NT2/D1 (cell line): ENCODE measurements at regions not wholly inside any gene's neighbourhood (a gene's known extent, or its start where the extent isn't known, plus 50 kb on each side); places are given as distances from the start of the nearest gene placed in this dataset.

Source experiments
- DNase-seq: peaks from one replicate; pipeline ENCODE4 v3.0.0-alpha.2; 2011; ENCODE audit warnings: low read depth, low spot score
- H3K27me3 ChIP-seq: 2 replicates; pipeline ENCODE4 v1.6.0; 2011; ENCODE audit warnings: mild to moderate bottlenecking; ENCODE audit not compliant: insufficient read length, insufficient read depth
- H3K36me3 ChIP-seq: 2 replicates; pipeline ENCODE4 v1.6.1; 2011; ENCODE audit warnings: mild to moderate bottlenecking, low read length, mixed read lengths; ENCODE audit not compliant: insufficient read depth, insufficient read length
- H3K4me1 ChIP-seq: 2 replicates; pipeline ENCODE4 v1.5.1; 2011; ENCODE audit not compliant: insufficient read depth, insufficient read length
- H3K4me3 ChIP-seq: 2 replicates; pipeline ENCODE4 v1.5.1; 2011; ENCODE audit warnings: low read depth; ENCODE audit not compliant: insufficient read length
- H3K9ac ChIP-seq: 2 replicates; pipeline ENCODE4 v1.6.0; 2011; ENCODE audit warnings: low read depth; ENCODE audit not compliant: insufficient read length
- H3K9me3 ChIP-seq: 2 replicates; pipeline ENCODE4 v1.5.1; 2011; ENCODE audit warnings: mild to moderate bottlenecking, low read length; ENCODE audit not compliant: insufficient read depth
- SUZ12 ChIP-seq: IDR thresholded peaks from 2 replicates; pipeline ENCODE4 v1.6.1; 2011; ENCODE audit not compliant: insufficient read length, insufficient read depth; ENCODE audit errors: extremely low read depth
- YY1 ChIP-seq: IDR thresholded peaks from 2 replicates; pipeline ENCODE4 v1.6.1; 2011; ENCODE audit not compliant: insufficient read length, insufficient read depth
- ZNF274 ChIP-seq: IDR thresholded peaks from 2 replicates; pipeline ENCODE4 v1.6.1; 2011; ENCODE audit warnings: mild to moderate bottlenecking, low read depth, low read length

DNA sequence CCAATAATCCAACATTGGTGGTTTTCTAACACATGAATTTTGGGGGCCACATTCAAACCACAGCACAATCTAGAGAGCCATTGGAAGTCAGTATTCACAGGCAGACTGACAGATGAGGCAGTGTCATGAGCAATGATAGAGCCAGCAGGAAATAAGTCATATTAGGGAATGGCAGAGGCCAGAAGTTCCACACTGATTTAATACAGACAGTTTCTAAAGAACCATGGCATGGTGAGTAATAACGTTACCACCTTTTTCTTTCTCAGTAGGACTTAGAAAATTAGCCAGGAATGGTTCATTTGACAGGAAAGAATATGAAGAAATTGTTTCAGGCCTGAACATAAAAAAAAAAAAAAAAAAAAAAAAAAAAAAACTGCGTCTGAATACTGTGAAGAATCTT, 210.3 kb downstream of the GPAM start:
- Histone ChIP-seq H3K36me3 (no peaks in the 10 kb centered on the region), H3K9me3 (no peaks in the 10 kb centered on the region), H3K9ac (no peak overlapping the region), H3K27me3 (no peaks in the 10 kb centered on the region), H3K4me1 (no peaks in the 10 kb centered on the region), H3K4me3 (no peak overlapping the region)
- no peak for TF ChIP-seq ZNF274
- TF ChIP-seq YY1: no peak
- TF ChIP-seq SUZ12: no peak
- no peak for DNase-seq

DNA sequence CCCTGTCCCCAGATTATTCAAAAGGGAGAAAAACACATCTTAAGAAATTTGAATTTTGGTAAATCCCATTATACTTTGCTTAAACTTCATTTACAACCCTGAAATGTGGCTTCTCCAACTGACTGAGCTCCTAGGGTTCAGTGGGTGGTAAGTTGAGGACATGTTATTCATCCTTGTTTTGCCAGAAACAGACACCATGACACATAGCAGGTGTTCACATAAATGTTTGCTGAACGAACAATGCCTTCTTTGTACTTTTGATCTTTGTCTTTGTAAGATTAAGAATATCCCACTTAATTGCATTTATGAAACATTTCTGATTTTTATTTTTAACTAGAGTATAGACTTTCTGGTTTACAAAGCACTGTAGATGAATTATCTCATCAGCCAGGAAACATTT, 209.7 kb downstream of the GPAM start:
- DNase-seq: no peak

DNA sequence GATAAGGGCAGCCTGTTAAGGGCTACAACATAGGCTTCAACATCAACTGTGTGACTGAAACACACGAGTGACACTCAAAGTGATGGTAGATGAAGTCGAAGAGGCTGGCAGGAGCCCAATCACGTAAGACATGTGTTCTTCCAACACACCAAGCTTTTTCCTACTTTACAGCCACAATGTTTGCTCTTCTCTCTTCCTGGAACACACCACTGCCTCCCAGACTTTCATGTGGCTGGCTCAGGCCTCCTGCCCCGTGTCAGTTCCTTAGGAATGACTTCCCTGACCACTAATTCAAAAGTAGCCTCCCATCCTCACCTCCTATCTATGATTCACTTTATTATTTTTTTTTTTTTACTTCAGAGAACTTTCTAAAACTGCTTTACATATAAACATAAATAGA, 209.2 kb downstream of the GPAM start:
- DNase-seq: no peak
- H3K9me3 ChIP-seq: no peaks in the 10 kb centered on the region
- H3K9ac ChIP-seq: no peak overlapping the region
- H3K36me3 ChIP-seq: no peaks in the 10 kb centered on the region
- H3K27me3 ChIP-seq: no peaks in the 10 kb centered on the region
- no peak for TF ChIP-seq ZNF274
- TF ChIP-seq YY1: no peak
- TF ChIP-seq SUZ12: no peak
- no peak overlapping the region for H3K4me3 ChIP-seq
- no peaks in the 10 kb centered on the region for H3K4me1 ChIP-seq

More for the DNA sequence above, 209.7 kb downstream of the GPAM start:
- Histone ChIP-seq H3K9ac (no peak overlapping the region), H3K4me1 (no peaks in the 10 kb centered on the region), H3K27me3 (no peaks in the 10 kb centered on the region), H3K36me3 (no peaks in the 10 kb centered on the region), H3K4me3 (no peak overlapping the region), H3K9me3 (no peaks in the 10 kb centered on the region)
- TF ChIP-seq ZNF274: no peak
- no peak for TF ChIP-seq YY1
- no peak for TF ChIP-seq SUZ12

DNA sequence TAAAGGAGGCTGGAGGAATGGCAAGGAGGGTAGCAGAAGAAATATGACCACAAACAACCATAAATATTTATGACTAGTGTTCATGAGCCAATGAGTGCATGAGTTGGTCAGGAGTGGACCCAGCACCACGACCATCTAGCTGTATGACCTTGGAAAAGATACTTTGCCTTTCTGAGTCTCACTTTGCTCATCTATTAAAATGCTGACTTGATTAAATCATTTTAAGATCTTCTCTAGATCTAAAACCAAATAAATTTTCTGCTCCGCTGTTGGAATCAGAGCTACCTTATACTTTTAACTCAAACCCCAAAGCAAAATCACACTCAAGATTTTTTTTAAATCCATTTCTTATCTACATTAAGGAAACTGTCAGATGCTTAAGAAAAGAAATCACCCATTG, 207.0 kb downstream of the GPAM start:
- DNase-seq: no peak
- no peaks in the 10 kb centered on the region for H3K9me3 ChIP-seq
- H3K27me3 ChIP-seq: no peaks in the 10 kb centered on the region
- no peak overlapping the region for H3K9ac ChIP-seq
- H3K36me3 ChIP-seq: no peaks in the 10 kb centered on the region
- H3K4me3 ChIP-seq: no peak overlapping the region
- TF ChIP-seq YY1 (no peak), SUZ12 (no peak), ZNF274 (no peak)
- H3K4me1 ChIP-seq: no peaks in the 10 kb centered on the region

DNA sequence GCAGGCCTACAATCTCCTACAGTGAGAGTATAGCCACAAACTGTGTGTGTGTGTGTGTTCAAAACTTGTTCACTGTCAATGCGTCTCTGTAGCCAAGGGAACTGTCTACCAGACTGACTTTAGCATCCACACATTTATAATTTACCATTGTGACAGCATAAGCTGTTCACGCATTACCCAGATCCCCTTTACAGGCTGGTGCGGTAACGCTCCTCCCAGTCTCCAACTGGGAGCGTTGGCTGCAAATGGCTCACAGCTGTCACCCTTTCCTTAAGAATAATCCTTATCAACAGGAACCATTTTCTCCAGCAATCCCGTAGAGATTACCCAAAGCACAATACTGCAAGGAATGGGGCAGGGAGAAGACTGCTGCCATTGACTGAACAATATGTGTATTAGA, 199.5 kb downstream of the GPAM start:
- Histone ChIP-seq H3K4me1 (no peaks in the 10 kb centered on the region), H3K9me3 (no peaks in the 10 kb centered on the region), H3K36me3 (no peaks in the 10 kb centered on the region), H3K9ac (no peak overlapping the region), H3K4me3 (no peak overlapping the region), H3K27me3 (no peaks in the 10 kb centered on the region)
- DNase-seq: no peak
- TF ChIP-seq SUZ12: no peak
- no peak for TF ChIP-seq YY1

DNA sequence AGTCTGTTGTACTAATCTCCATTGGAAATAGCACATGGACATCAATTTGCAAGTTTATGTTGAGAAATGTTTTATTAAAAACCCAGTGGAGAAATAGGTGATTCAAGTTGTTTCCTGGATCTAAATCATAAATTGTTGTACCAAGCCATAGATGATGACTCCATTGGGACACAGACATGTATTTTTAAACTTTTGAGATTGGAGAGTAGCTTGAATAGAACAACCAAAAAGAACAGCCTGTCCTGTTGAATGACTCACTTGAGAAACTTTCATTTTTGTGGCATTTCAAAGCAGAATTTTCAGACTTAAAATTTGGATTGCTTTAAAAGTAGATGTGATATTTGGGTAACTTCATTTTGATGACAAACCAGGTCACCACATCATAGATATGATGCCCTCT, 197.5 kb downstream of the GPAM start:
- Histone ChIP-seq H3K4me1 (no peaks in the 10 kb centered on the region), H3K9ac (no peak overlapping the region), H3K27me3 (no peaks in the 10 kb centered on the region), H3K4me3 (no peak overlapping the region), H3K9me3 (no peaks in the 10 kb centered on the region), H3K36me3 (no peaks in the 10 kb centered on the region)
- no peak for TF ChIP-seq SUZ12
- TF ChIP-seq YY1: no peak
- TF ChIP-seq ZNF274: no peak
- no peak for DNase-seq

DNA sequence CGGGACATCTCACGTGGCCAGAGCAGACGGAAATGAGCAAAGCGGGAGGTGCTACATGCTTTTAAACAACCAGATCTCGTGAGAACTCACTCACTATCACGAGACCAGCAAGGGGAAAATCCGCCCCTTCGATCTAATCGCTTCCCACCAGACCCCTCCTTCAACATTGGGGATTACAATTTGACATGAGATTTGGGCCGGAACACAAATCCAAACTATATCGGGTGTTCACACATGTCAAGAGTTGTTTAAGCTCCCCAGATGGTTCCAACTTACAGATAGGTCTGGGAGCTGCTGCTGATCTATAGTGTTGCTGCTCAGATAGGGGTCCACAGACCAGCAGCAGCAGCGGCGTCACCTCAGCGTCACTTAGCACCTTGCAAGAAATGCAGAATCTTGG, 194.9 kb downstream of the GPAM start:
- H3K4me1 ChIP-seq: no peaks in the 10 kb centered on the region
- H3K9me3 ChIP-seq: no peaks in the 10 kb centered on the region
- no peak overlapping the region for H3K4me3 ChIP-seq
- H3K27me3 ChIP-seq: no peaks in the 10 kb centered on the region
- no peak overlapping the region for H3K9ac ChIP-seq
- H3K36me3 ChIP-seq: no peaks in the 10 kb centered on the region
- DNase-seq: no peak
- no peak for TF ChIP-seq SUZ12
